ENCODE measurements at regions not wholly inside any gene's neighbourhood (a gene's known extent, or its start where the extent isn't known, plus 50 kb on each side); places are given as distances from the start of the nearest gene placed in this dataset.

- H3K4me1 ChIP-seq (ENCODE audit: control insufficient read depth, insufficient read depth, low read length): no peaks in the 10 kb centered on the region
- no CpG with 5 or more reads among the region's 2 CpGs for WGBS (ENCODE audit: insufficient coverage, insufficient read length)
- DNase-seq (ENCODE audit: low read depth, low spot score): no peak
These were observed 103.8 kb downstream of the TNFSF18 start for GRCh38 chr1:172946814-172947507.

GRCh38 chr1:172948457-172948856, 102.3 kb downstream of the TNFSF18 start:
- Histone ChIP-seq H3K36me3 (ENCODE audit: control insufficient read depth, insufficient read depth, low read length) (no peaks in the 10 kb centered on the region), H3K4me1 (ENCODE audit: control insufficient read depth, insufficient read depth, low read length) (no peaks in the 10 kb centered on the region), H3K4me3 (ENCODE audit: low read length) (no peak overlapping the region), H3K9me3 (ENCODE audit: control insufficient read depth, insufficient read depth, low read length) (no peaks in the 10 kb centered on the region), H3K27ac (ENCODE audit: low read length) (no peak overlapping the region), H3K27me3 (ENCODE audit: control insufficient read depth, insufficient read depth, low read length) (no peaks in the 10 kb centered on the region)
- no CpG with 5 or more reads among the region's 1 CpG for WGBS (ENCODE audit: insufficient coverage, insufficient read length)
- no peak for DNase-seq (ENCODE audit: low read depth, low spot score)

More at GRCh38 chr1:172946814-172947507, 103.8 kb downstream of the TNFSF18 start:
- Histone ChIP-seq H3K27ac (ENCODE audit: low read length) (no peak overlapping the region), H3K9me3 (ENCODE audit: control insufficient read depth, insufficient read depth, low read length) (no peaks in the 10 kb centered on the region), H3K36me3 (ENCODE audit: control insufficient read depth, insufficient read depth, low read length) (no peaks in the 10 kb centered on the region), H3K4me3 (ENCODE audit: low read length) (no peak overlapping the region), H3K27me3 (ENCODE audit: control insufficient read depth, insufficient read depth, low read length) (no peaks in the 10 kb centered on the region)

GRCh38 chr1:172949096-172949495, 101.6 kb downstream of the TNFSF18 start:
- H3K27me3 ChIP-seq (ENCODE audit: control insufficient read depth, insufficient read depth, low read length): no peaks in the 10 kb centered on the region
- no peaks in the 10 kb centered on the region for H3K9me3 ChIP-seq (ENCODE audit: control insufficient read depth, insufficient read depth, low read length)
- H3K4me3 ChIP-seq (ENCODE audit: low read length): no peak overlapping the region
- H3K4me1 ChIP-seq (ENCODE audit: control insufficient read depth, insufficient read depth, low read length): no peaks in the 10 kb centered on the region
- no peak for DNase-seq (ENCODE audit: low read depth, low spot score)
- no peaks in the 10 kb centered on the region for H3K36me3 ChIP-seq (ENCODE audit: control insufficient read depth, insufficient read depth, low read length)
- no peak overlapping the region for H3K27ac ChIP-seq (ENCODE audit: low read length)
- no CpG with 5 or more reads among the region's 4 CpGs for WGBS (ENCODE audit: insufficient coverage, insufficient read length)

GRCh38 chr1:172950528-172950927, 100.2 kb downstream of the TNFSF18 start:
- H3K4me1 ChIP-seq (ENCODE audit: control insufficient read depth, insufficient read depth, low read length): no peaks in the 10 kb centered on the region
- no peaks in the 10 kb centered on the region for H3K36me3 ChIP-seq (ENCODE audit: control insufficient read depth, insufficient read depth, low read length)
- no peak for DNase-seq (ENCODE audit: low read depth, low spot score)
- no CpG with 5 or more reads among the region's 2 CpGs for WGBS (ENCODE audit: insufficient coverage, insufficient read length)
- H3K9me3 ChIP-seq (ENCODE audit: control insufficient read depth, insufficient read depth, low read length): no peaks in the 10 kb centered on the region
- H3K4me3 ChIP-seq (ENCODE audit: low read length): no peak overlapping the region
- H3K27me3 ChIP-seq (ENCODE audit: control insufficient read depth, insufficient read depth, low read length): no peaks in the 10 kb centered on the region
- no peak overlapping the region for H3K27ac ChIP-seq (ENCODE audit: low read length)

GRCh38 chr1:172951730-172952365, 98.9 kb downstream of the TNFSF18 start:
- WGBS (ENCODE audit: insufficient coverage, insufficient read length): no CpG with 5 or more reads among the region's 3 CpGs
- Histone ChIP-seq H3K36me3 (ENCODE audit: control insufficient read depth, insufficient read depth, low read length) (no peaks in the 10 kb centered on the region), H3K27ac (ENCODE audit: low read length) (no peak overlapping the region), H3K9me3 (ENCODE audit: control insufficient read depth, insufficient read depth, low read length) (no peaks in the 10 kb centered on the region), H3K4me3 (ENCODE audit: low read length) (no peak overlapping the region), H3K27me3 (ENCODE audit: control insufficient read depth, insufficient read depth, low read length) (no peaks in the 10 kb centered on the region), H3K4me1 (ENCODE audit: control insufficient read depth, insufficient read depth, low read length) (no peaks in the 10 kb centered on the region)
- no peak for DNase-seq (ENCODE audit: low read depth, low spot score)

- no peak for DNase-seq (ENCODE audit: low read depth, low spot score)
- H3K36me3 ChIP-seq (ENCODE audit: control insufficient read depth, insufficient read depth, low read length): no peaks in the 10 kb centered on the region
- H3K4me3 ChIP-seq (ENCODE audit: low read length): no peak overlapping the region
- H3K9me3 ChIP-seq (ENCODE audit: control insufficient read depth, insufficient read depth, low read length): no peaks in the 10 kb centered on the region
- H3K27ac ChIP-seq (ENCODE audit: low read length): no peak overlapping the region
- no peaks in the 10 kb centered on the region for H3K27me3 ChIP-seq (ENCODE audit: control insufficient read depth, insufficient read depth, low read length)
- H3K4me1 ChIP-seq (ENCODE audit: control insufficient read depth, insufficient read depth, low read length): no peaks in the 10 kb centered on the region
These were observed 98.2 kb downstream of the TNFSF18 start for GRCh38 chr1:172952516-172952915.

- DNase-seq (ENCODE audit: low read depth, low spot score): no peak
- H3K27ac ChIP-seq (ENCODE audit: low read length): no peak overlapping the region
- no CpG with 5 or more reads among the region's 6 CpGs for WGBS (ENCODE audit: insufficient coverage, insufficient read length)
- H3K4me1 ChIP-seq (ENCODE audit: control insufficient read depth, insufficient read depth, low read length): no peaks in the 10 kb centered on the region
- H3K27me3 ChIP-seq (ENCODE audit: control insufficient read depth, insufficient read depth, low read length): no peaks in the 10 kb centered on the region
- H3K36me3 ChIP-seq (ENCODE audit: control insufficient read depth, insufficient read depth, low read length): no peaks in the 10 kb centered on the region
- H3K4me3 ChIP-seq (ENCODE audit: low read length): no peak overlapping the region
- no peaks in the 10 kb centered on the region for H3K9me3 ChIP-seq (ENCODE audit: control insufficient read depth, insufficient read depth, low read length)
These were observed 96.1 kb downstream of the TNFSF18 start for GRCh38 chr1:172954476-172955150.

GRCh38 chr1:172955161-172955815, 95.5 kb downstream of the TNFSF18 start:
- Histone ChIP-seq H3K27ac (ENCODE audit: low read length) (no peak overlapping the region), H3K27me3 (ENCODE audit: control insufficient read depth, insufficient read depth, low read length) (no peaks in the 10 kb centered on the region), H3K4me1 (ENCODE audit: control insufficient read depth, insufficient read depth, low read length) (no peaks in the 10 kb centered on the region), H3K4me3 (ENCODE audit: low read length) (no peak overlapping the region), H3K9me3 (ENCODE audit: control insufficient read depth, insufficient read depth, low read length) (no peaks in the 10 kb centered on the region), H3K36me3 (ENCODE audit: control insufficient read depth, insufficient read depth, low read length) (no peaks in the 10 kb centered on the region)
- no CpG with 5 or more reads among the region's 5 CpGs for WGBS (ENCODE audit: insufficient coverage, insufficient read length)
- no peak for DNase-seq (ENCODE audit: low read depth, low spot score)

GRCh38 chr1:172956871-172957270, 93.9 kb downstream of the TNFSF18 start:
- Histone ChIP-seq H3K27me3 (ENCODE audit: control insufficient read depth, insufficient read depth, low read length) (no peaks in the 10 kb centered on the region), H3K4me3 (ENCODE audit: low read length) (no peak overlapping the region), H3K27ac (ENCODE audit: low read length) (no peak overlapping the region), H3K36me3 (ENCODE audit: control insufficient read depth, insufficient read depth, low read length) (no peaks in the 10 kb centered on the region), H3K9me3 (ENCODE audit: control insufficient read depth, insufficient read depth, low read length) (no peaks in the 10 kb centered on the region), H3K4me1 (ENCODE audit: control insufficient read depth, insufficient read depth, low read length) (no peaks in the 10 kb centered on the region)
- WGBS (ENCODE audit: insufficient coverage, insufficient read length): no CpG with 5 or more reads among the region's 1 CpG
- no peak for DNase-seq (ENCODE audit: low read depth, low spot score)

- no peaks in the 10 kb centered on the region for H3K4me1 ChIP-seq (ENCODE audit: control insufficient read depth, insufficient read depth, low read length)
- no peaks in the 10 kb centered on the region for H3K27me3 ChIP-seq (ENCODE audit: control insufficient read depth, insufficient read depth, low read length)
- H3K36me3 ChIP-seq (ENCODE audit: control insufficient read depth, insufficient read depth, low read length): no peaks in the 10 kb centered on the region
- no peak for DNase-seq (ENCODE audit: low read depth, low spot score)
- H3K9me3 ChIP-seq (ENCODE audit: control insufficient read depth, insufficient read depth, low read length): no peaks in the 10 kb centered on the region
- no peak overlapping the region for H3K4me3 ChIP-seq (ENCODE audit: low read length)
- H3K27ac ChIP-seq (ENCODE audit: low read length): no peak overlapping the region
These were observed 93.2 kb downstream of the TNFSF18 start for GRCh38 chr1:172957491-172957890.
